ENCODE measurements at regions not wholly inside any gene's neighbourhood (a gene's known extent, or its start where the extent isn't known, plus 50 kb on each side); places are given as distances from the start of the nearest gene placed in this dataset.

- H3K27ac ChIP-seq, result no peak overlapping the region
- TF ChIP-seq POLR2A (IDR thresholded peaks at IDR 0.05) (no peak), CTCF (IDR thresholded peaks at IDR 0.05) (no peak), POLR2AphosphoS5 (IDR thresholded peaks at IDR 0.05; ENCODE audit: insufficient read depth in 1 of 2, low read depth in 1 of 2) (no peak)
- intact Hi-C loops (cut with DNase I), result no loop called here
- no peaks in the 10 kb centered on the region for H3K4me1 ChIP-seq
- no peaks in the 10 kb centered on the region for H3K27me3 ChIP-seq
- H3K4me3 ChIP-seq, result no peak overlapping the region
- DNase-seq (ENCODE audit: extremely low spot score in 2 of 2), result no peak
- no peaks in the 10 kb centered on the region for H3K9me3 ChIP-seq
- H3K36me3 ChIP-seq, result no peaks in the 10 kb centered on the region
These were observed 390.9 kb downstream of the TBC1D4 start for GRCh38 chr13:75090872-75091615.

DNA sequence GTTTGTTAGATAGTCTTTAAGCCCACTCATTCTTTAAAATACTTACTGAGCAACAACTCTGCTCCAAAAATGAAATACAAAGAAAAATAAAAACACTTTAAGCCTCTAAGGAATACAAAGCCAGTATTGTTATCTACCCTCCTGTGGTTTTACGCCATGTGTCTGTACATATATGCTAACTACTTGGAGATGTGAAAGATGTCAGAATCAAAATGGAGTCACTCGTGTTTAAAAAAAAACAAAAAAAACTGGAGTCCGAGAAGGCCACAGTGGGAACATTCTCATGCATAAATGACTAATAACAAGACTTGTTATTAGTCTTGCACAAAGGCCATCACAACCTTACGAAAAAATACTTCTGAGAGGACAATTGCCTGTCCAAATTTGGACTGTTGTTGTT lies 393.1 kb downstream of the TBC1D4 start:
- Histone ChIP-seq H3K4me3 (no peak overlapping the region), H3K9me3 (no peaks in the 10 kb centered on the region), H3K4me1 (no peaks in the 10 kb centered on the region), H3K27me3 (no peaks in the 10 kb centered on the region), H3K27ac (no peak overlapping the region), H3K36me3 (no peaks in the 10 kb centered on the region)
- TF ChIP-seq CTCF (IDR thresholded peaks at IDR 0.05), result no peak
- TF ChIP-seq POLR2AphosphoS5 (IDR thresholded peaks at IDR 0.05; ENCODE audit: insufficient read depth in 1 of 2, low read depth in 1 of 2), result no peak
- no peak for TF ChIP-seq POLR2A (IDR thresholded peaks at IDR 0.05)
- DNase-seq (ENCODE audit: extremely low spot score in 2 of 2), result no peak
- intact Hi-C loops (cut with DNase I), result no loop called here

DNA sequence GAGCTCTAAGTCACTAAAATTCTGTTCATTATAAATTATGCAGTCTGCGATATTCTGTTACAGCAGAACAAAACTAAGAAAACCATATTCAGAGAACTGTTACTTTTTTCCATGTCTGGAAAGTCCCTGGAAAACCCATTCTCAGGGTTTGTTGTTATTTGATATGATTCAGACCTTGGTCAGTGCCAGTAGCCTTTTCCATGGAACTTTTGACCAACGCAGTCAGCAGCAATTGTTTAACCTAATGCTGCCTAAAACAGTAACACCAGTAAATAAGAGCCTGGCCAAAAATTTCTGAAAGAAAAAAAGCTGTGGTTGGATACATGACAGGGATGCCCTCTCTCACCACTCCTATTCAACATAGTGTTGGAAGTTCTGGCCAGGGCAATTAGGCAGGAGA lies 402.7 kb downstream of the TBC1D4 start:
- no peak overlapping the region for H3K27ac ChIP-seq
- no peak for DNase-seq (ENCODE audit: extremely low spot score in 2 of 2)
- intact Hi-C loops (cut with DNase I), result no loop called here
- no peaks in the 10 kb centered on the region for H3K9me3 ChIP-seq
- no peaks in the 10 kb centered on the region for H3K36me3 ChIP-seq
- H3K4me3 ChIP-seq, result no peak overlapping the region
- H3K27me3 ChIP-seq, result no peaks in the 10 kb centered on the region
- no peak for TF ChIP-seq POLR2AphosphoS5 (IDR thresholded peaks at IDR 0.05; ENCODE audit: insufficient read depth in 1 of 2, low read depth in 1 of 2)
- no peak for TF ChIP-seq CTCF (IDR thresholded peaks at IDR 0.05)
- no peak for TF ChIP-seq POLR2A (IDR thresholded peaks at IDR 0.05)
- H3K4me1 ChIP-seq, result no peaks in the 10 kb centered on the region

GRCh38 chr13:75076476-75076875 lies 405.5 kb downstream of the TBC1D4 start:
- H3K27ac ChIP-seq, result no peak overlapping the region
- no peaks in the 10 kb centered on the region for H3K36me3 ChIP-seq
- no peaks in the 10 kb centered on the region for H3K4me1 ChIP-seq
- TF ChIP-seq CTCF (IDR thresholded peaks at IDR 0.05) (no peak), POLR2AphosphoS5 (IDR thresholded peaks at IDR 0.05; ENCODE audit: insufficient read depth in 1 of 2, low read depth in 1 of 2) (no peak), POLR2A (IDR thresholded peaks at IDR 0.05) (no peak)
- H3K27me3 ChIP-seq, result no peaks in the 10 kb centered on the region
- intact Hi-C loops (cut with DNase I), result no loop called here
- H3K9me3 ChIP-seq, result no peaks in the 10 kb centered on the region
- H3K4me3 ChIP-seq, result no peak overlapping the region
- DNase-seq (ENCODE audit: extremely low spot score in 2 of 2), result no peak

DNA sequence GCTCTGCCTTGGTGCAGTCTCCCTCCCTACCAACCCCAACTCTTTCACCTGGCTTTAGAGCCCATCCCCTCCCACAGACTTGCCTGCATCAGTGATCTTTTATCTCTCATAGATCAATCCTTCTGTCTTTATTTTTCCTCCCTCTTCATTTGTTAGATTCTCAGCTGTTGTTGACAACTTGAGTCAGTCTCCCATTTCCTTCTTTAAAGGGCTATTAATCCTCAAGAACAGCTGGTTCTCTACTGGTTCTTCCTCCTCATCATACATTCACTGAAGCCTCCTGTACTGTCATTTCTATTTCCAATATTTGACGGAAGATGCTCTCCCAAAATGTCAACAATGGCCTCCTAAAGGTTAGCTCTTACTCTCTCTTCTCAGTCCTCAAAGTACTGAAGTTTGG lies 408.2 kb downstream of the TBC1D4 start:
- H3K36me3 ChIP-seq, result no peaks in the 10 kb centered on the region
- no peaks in the 10 kb centered on the region for H3K9me3 ChIP-seq
- no peak for DNase-seq (ENCODE audit: extremely low spot score in 2 of 2)
- no peak overlapping the region for H3K27ac ChIP-seq
- no peak overlapping the region for H3K4me3 ChIP-seq
- H3K4me1 ChIP-seq, result no peaks in the 10 kb centered on the region
- no peaks in the 10 kb centered on the region for H3K27me3 ChIP-seq
- intact Hi-C loops (cut with DNase I), result no loop called here
- TF ChIP-seq POLR2A (IDR thresholded peaks at IDR 0.05) (no peak), POLR2AphosphoS5 (IDR thresholded peaks at IDR 0.05; ENCODE audit: insufficient read depth in 1 of 2, low read depth in 1 of 2) (no peak), CTCF (IDR thresholded peaks at IDR 0.05) (no peak)
